Progenitor cell of endocrine pancreas (in vitro differentiated cells): ENCODE measurements at regions not wholly inside any gene's neighbourhood (a gene's known extent, or its start where the extent isn't known, plus 50 kb on each side); places are given as distances from the start of the nearest gene placed in this dataset.

Experiments used
- DNase-seq: peaks from one replicate; pipeline ENCODE4 v3.0.0; 2021; ENCODE audit warnings: low spot score; ENCODE audit not compliant: unreplicated experiment
- H3K27ac Mint-ChIP-seq: 2 replicates; pipeline ENCODE4 v1.8.0; 2021; ENCODE audit warnings: mild to moderate bottlenecking, moderate library complexity, mixed read lengths
- H3K27me3 Mint-ChIP-seq: 2 replicates; pipeline ENCODE4 v1.8.0; 2021; ENCODE audit warnings: mixed read lengths
- H3K36me3 Mint-ChIP-seq: 2 replicates; pipeline ENCODE4 v1.8.0; 2022; ENCODE audit warnings: mixed read lengths; ENCODE audit not compliant: insufficient read depth
- H3K4me1 Mint-ChIP-seq: 2 replicates; pipeline ENCODE4 v1.8.0; 2021; ENCODE audit warnings: low read depth, mixed read lengths
- H3K4me3 Mint-ChIP-seq: 2 replicates; pipeline ENCODE4 v1.8.0; 2021; ENCODE audit warnings: low read depth, mild to moderate bottlenecking, moderate library complexity, mixed read lengths
- H3K9me3 Mint-ChIP-seq: 2 replicates; pipeline ENCODE4 v1.8.0; 2021; ENCODE audit warnings: low read depth, mixed read lengths
- CTCF ChIP-seq: fragments of 200-600 bp; sonication (generic); IDR thresholded peaks from one replicate; pipeline ENCODE4 v1.5.0; 2021; ENCODE audit warnings: antibody characterized with exemption, mild to moderate bottlenecking; ENCODE audit not compliant: unreplicated experiment

GRCh38 chr5:30802961-30803705 is 390.4 kb upstream of the CDH6 start:
- no peak for DNase-seq
- no peaks in the 10 kb centered on the region for H3K9me3 Mint-ChIP-seq
- H3K4me1 Mint-ChIP-seq = peaks cover 6% of the 10 kb centered on the region
- H3K27ac Mint-ChIP-seq = no peak overlapping the region
- no peak for TF ChIP-seq CTCF
- H3K27me3 Mint-ChIP-seq = no peaks in the 10 kb centered on the region
- no peak overlapping the region for H3K4me3 Mint-ChIP-seq
- H3K36me3 Mint-ChIP-seq = no peaks in the 10 kb centered on the region

- Mint-ChIP-seq H3K27ac (no peak overlapping the region), H3K36me3 (peaks cover 4% of the 10 kb centered on the region), H3K27me3 (no peaks in the 10 kb centered on the region), H3K4me1 (no peaks in the 10 kb centered on the region), H3K9me3 (peaks cover 21% of the 10 kb centered on the region), H3K4me3 (no peak overlapping the region)
- no peak for DNase-seq
- TF ChIP-seq CTCF = no peak
Measured at GRCh38 chr5:30781643-30782042, 411.8 kb upstream of the CDH6 start.

GRCh38 chr5:30768056-30768690 is 425.3 kb upstream of the CDH6 start:
- Mint-ChIP-seq H3K4me3 (no peak overlapping the region), H3K36me3 (no peaks in the 10 kb centered on the region), H3K27me3 (no peaks in the 10 kb centered on the region), H3K27ac (no peak overlapping the region), H3K4me1 (no peaks in the 10 kb centered on the region), H3K9me3 (no peaks in the 10 kb centered on the region)
- no peak for DNase-seq
- TF ChIP-seq CTCF = no peak

- TF ChIP-seq CTCF = no peak
- H3K36me3 Mint-ChIP-seq = no peaks in the 10 kb centered on the region
- no peaks in the 10 kb centered on the region for H3K4me1 Mint-ChIP-seq
- H3K27ac Mint-ChIP-seq = no peak overlapping the region
- no peaks in the 10 kb centered on the region for H3K9me3 Mint-ChIP-seq
- no peaks in the 10 kb centered on the region for H3K27me3 Mint-ChIP-seq
- no peak overlapping the region for H3K4me3 Mint-ChIP-seq
- no peak for DNase-seq
Measured at GRCh38 chr5:30765706-30766105, 427.8 kb upstream of the CDH6 start.

- H3K36me3 Mint-ChIP-seq = no peaks in the 10 kb centered on the region
- H3K4me1 Mint-ChIP-seq = no peaks in the 10 kb centered on the region
- H3K27ac Mint-ChIP-seq = no peak overlapping the region
- TF ChIP-seq CTCF = no peak
- DNase-seq = no peak
- H3K4me3 Mint-ChIP-seq = no peak overlapping the region
- no peaks in the 10 kb centered on the region for H3K27me3 Mint-ChIP-seq
- H3K9me3 Mint-ChIP-seq = peaks cover 2% of the 10 kb centered on the region
Measured at GRCh38 chr5:30765227-30765626, 428.3 kb upstream of the CDH6 start.
